Fibroblast of villous mesenchyme (primary cell): ENCODE measurements at regions not wholly inside any gene's neighbourhood (a gene's known extent, or its start where the extent isn't known, plus 50 kb on each side); places are given as distances from the start of the nearest gene placed in this dataset.

ENCODE experiments used
- DNase-seq: peaks from one replicate; pipeline ENCODE4 v3.0.0-alpha.2; 2010; ENCODE audit warnings: low read depth
- H3K4me3 ChIP-seq: 2 replicates; pipeline ENCODE4 v1.5.1; 2011; ENCODE audit warnings: low read depth, mild to moderate bottlenecking, low read length
- TF ChIP-seq, protein P1 (sequence below): IDR thresholded peaks from 2 replicates; pipeline ENCODE4 v1.5.1; 2012; ENCODE audit warnings: low read depth, mild to moderate bottlenecking, low read length; ENCODE audit not compliant: insufficient read depth

DNA sequence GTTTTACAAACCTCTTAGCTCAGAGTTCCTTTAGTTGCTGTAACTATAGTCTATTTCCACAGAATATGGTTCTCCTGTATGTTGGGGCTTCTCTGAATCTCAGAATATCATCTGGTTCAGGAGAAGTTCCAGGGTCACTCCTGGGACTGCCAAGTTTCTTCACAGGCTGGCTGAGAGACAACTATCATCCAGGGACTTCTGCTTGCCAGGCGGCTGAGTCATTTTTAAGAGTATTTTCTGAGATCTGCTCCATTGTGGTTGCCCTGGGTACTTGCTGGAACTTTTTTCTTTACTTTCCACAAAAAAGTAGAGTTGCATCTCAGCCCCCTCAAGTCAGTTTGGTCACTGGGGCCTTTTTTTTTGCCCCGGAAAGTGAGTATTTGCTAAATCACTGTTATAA lies 566.5 kb downstream of the LRRC70 start:
- H3K4me3 ChIP-seq: no peak overlapping the region
- TF ChIP-seq, protein P1, sequence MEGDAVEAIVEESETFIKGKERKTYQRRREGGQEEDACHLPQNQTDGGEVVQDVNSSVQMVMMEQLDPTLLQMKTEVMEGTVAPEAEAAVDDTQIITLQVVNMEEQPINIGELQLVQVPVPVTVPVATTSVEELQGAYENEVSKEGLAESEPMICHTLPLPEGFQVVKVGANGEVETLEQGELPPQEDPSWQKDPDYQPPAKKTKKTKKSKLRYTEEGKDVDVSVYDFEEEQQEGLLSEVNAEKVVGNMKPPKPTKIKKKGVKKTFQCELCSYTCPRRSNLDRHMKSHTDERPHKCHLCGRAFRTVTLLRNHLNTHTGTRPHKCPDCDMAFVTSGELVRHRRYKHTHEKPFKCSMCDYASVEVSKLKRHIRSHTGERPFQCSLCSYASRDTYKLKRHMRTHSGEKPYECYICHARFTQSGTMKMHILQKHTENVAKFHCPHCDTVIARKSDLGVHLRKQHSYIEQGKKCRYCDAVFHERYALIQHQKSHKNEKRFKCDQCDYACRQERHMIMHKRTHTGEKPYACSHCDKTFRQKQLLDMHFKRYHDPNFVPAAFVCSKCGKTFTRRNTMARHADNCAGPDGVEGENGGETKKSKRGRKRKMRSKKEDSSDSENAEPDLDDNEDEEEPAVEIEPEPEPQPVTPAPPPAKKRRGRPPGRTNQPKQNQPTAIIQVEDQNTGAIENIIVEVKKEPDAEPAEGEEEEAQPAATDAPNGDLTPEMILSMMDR: no peak
- no peak for DNase-seq

- no peak overlapping the region for H3K4me3 ChIP-seq
- no peak for DNase-seq
- TF ChIP-seq, protein P1: no peak
Observed at GRCh38 chr5:63141591-63141990, 563.0 kb downstream of the LRRC70 start.

GRCh38 chr5:63135291-63135690 lies 556.7 kb downstream of the LRRC70 start:
- no peak for DNase-seq

DNA sequence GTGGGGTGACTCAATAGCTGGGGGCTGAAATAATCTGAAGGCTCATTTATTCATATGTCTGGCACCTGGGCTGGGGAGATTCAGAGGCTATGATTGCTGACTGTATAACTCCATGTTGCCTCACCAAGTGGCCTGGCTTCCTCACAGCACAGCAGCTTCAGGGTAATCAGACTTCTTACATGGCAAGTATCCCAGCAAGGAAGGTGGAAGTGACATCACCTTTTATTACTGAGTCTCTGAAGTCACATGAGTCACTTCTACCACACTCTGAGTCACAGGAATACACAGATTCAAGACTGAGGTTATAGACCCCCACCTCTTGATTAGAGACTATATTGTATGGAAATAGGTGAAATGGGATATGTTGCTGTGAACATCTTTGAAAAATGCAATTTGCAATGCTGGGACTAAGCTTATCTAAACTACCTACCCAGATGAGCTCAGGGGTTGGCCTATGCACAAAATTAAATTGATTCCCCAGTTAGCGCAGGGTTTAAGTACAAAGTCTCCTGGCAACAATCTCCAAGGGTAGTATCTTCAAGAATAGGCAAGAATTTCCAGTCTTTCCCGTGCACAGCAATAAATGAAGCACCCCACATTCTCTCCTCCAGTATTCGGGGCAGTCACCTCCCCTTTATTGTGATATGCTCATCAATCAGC lies 553.1 kb downstream of the LRRC70 start:
- no peak overlapping the region for H3K4me3 ChIP-seq
- DNase-seq: peak; percentile 2
- TF ChIP-seq, protein P1: no peak

More at GRCh38 chr5:63135291-63135690, 556.7 kb downstream of the LRRC70 start:
- TF ChIP-seq, protein P1: no peak
- H3K4me3 ChIP-seq: no peak overlapping the region

- DNase-seq: no peak
- H3K4me3 ChIP-seq: no peak overlapping the region
- TF ChIP-seq, protein P1: no peak
Observed at GRCh38 chr5:63128761-63129160, 550.1 kb downstream of the LRRC70 start.

DNA sequence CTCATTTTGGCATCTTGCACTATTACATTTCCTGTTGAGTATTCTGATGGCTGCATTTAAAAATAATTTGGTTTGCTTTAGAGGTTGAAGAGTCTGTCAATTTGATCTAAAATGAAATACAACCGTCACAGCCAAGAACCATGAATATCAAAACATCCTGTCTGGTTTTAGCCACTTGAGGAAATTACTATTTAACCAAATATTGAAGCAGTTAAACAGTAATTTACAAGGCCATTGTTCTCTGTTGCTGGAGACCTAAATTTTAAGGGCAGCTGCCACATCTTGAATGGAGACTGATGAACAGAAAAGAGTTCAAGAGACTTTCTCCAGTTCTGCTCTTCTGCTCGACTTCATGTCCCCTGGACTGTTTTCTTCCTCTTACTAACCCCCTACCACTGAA lies 549.4 kb downstream of the LRRC70 start:
- TF ChIP-seq, protein P1: no peak
- H3K4me3 ChIP-seq: no peak overlapping the region
- DNase-seq: no peak

- H3K4me3 ChIP-seq: no peak overlapping the region
- TF ChIP-seq, protein P1: no peak
- peak; percentile 2 for DNase-seq
Observed at GRCh38 chr5:63127054-63127453, 548.4 kb downstream of the LRRC70 start.
